Esophagus muscularis mucosa (tissue), 3 donors: ENCODE measurements at regions not wholly inside any gene's neighbourhood (a gene's known extent, or its start where the extent isn't known, plus 50 kb on each side); places are given as distances from the start of the nearest gene placed in this dataset.

Source experiments
- POLR2A ChIP-seq: fragments of 450-650 bp; IDR thresholded peaks from one replicate; pipeline ENCODE4 v1.6.1; 2017; ENCODE audit warnings: antibody characterized with exemption, moderate library complexity, mild to moderate bottlenecking, low read depth
- TF ChIP-seq, protein P1 (sequence below), 3 experiments: fragments of 200-600 bp in 2 of 3; fragments of 450-650 bp in 1 of 3; sonication (generic) in 2 of 3; IDR thresholded peaks; one replicate each; pipeline ENCODE4 v1.5.1; 2017 to 2019; ENCODE audit warnings: antibody characterized with exemption in 3 of 3, mild to moderate bottlenecking in 2 of 3, moderate library complexity in 1 of 3

DNA sequence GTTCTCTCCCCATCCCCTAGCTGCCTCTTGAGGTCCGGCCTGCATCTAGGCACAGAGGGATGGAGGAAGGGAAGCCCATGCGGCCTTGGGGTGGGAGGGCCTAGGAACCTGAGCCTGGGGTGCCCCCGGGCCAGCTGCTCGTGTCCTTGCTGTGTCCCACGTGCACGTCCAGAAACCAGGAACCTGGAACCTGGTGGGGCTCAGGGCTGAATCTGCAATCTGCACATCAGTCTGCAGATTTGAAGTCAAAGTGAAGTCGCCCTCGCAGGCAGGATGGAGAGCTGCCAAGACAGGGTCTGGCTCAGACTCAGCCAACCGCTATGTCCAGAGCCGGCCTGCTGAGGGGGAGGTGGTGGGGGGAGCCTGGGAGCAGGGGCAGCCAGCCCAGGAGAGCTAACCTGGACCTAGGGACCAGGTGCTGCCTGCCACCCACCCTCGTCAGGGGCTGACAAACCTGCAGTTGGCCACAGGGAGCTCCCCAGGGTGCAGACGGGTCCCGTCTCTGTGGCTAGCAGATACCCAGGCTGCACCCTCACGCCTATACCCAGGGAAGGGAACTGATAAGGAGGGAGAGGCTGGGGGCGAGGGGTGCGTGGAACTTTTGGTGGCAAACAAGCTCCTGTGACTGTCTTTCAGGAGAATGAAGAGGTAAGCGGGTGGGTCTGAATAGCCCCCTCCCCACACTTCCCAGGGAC, 103.5 kb upstream of the SIMC1 start:
- TF ChIP-seq, protein P1, sequence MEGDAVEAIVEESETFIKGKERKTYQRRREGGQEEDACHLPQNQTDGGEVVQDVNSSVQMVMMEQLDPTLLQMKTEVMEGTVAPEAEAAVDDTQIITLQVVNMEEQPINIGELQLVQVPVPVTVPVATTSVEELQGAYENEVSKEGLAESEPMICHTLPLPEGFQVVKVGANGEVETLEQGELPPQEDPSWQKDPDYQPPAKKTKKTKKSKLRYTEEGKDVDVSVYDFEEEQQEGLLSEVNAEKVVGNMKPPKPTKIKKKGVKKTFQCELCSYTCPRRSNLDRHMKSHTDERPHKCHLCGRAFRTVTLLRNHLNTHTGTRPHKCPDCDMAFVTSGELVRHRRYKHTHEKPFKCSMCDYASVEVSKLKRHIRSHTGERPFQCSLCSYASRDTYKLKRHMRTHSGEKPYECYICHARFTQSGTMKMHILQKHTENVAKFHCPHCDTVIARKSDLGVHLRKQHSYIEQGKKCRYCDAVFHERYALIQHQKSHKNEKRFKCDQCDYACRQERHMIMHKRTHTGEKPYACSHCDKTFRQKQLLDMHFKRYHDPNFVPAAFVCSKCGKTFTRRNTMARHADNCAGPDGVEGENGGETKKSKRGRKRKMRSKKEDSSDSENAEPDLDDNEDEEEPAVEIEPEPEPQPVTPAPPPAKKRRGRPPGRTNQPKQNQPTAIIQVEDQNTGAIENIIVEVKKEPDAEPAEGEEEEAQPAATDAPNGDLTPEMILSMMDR (IDR thresholded peaks at IDR 0.05), result no peak
- TF ChIP-seq POLR2A, result no peak
